HG03432 (cell line): ENCODE measurements at regions not wholly inside any gene's neighbourhood (a gene's known extent, or its start where the extent isn't known, plus 50 kb on each side); places are given as distances from the start of the nearest gene placed in this dataset.

Source experiments
- ATAC-seq: cut with Tn5 transposase; IDR thresholded peaks from one replicate; pipeline ENCODE4 v1.9.1; 2021; ENCODE audit warnings: mild to moderate bottlenecking, moderate library complexity; ENCODE audit not compliant: unreplicated experiment

DNA sequence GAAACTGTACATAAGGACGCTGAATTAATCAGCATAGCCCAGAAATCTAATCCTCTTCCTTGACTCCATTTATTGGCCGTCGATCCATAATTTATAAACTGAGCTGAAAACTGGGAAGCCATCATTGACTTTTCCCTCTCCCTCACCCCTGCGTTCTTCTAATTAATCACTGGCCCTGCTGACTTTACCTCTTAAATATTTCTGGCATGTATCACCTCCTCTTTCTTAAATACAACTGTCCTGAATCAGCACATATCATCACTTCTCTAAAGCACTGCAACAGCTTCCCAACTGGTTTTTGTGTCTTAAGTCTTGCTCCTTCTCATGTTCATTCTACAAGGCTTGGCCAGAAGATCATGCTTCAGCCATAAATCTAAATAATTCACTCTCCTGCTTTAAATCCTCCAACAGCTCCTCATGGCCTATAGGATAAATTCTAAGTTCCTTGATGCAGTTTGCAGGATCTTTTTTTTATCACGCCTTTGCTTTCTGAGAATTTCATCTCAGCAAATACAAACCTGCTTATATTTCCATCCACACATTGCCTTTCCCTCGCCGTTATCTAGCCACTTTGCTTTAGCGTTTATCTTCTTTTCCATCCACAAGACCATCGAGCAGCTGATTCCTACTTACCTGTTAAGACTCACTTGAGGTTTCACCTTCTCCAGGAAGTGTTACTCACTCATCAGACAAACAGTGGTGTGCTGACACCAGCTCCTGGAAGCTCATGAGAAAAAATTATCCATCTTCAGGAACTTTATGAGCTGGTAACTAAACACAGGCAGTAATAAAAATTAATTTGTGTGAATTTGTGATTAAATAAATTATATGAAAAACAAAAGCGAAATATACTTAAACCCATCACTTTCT lies 295.6 kb upstream of the FLRT2 start:
- ATAC-seq: no peak

DNA sequence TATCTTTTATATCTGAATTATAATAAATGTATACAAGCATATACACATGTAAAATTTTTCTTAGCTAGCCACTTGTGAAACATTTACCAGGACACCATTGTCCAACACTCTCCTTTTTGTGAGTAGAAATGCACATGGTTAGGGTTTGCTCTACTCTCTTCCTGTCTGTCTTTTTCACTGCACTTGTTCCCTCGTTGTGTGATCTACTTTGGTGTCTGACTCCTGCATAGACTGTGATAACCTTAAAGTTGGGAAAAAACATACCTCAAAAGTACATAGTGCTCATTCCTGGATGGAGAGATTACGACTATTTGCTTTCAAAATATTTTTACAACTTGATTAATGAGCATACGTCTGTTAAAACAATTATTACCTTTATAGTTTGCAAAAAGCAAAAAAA lies 294.1 kb upstream of the FLRT2 start:
- ATAC-seq: no peak

DNA sequence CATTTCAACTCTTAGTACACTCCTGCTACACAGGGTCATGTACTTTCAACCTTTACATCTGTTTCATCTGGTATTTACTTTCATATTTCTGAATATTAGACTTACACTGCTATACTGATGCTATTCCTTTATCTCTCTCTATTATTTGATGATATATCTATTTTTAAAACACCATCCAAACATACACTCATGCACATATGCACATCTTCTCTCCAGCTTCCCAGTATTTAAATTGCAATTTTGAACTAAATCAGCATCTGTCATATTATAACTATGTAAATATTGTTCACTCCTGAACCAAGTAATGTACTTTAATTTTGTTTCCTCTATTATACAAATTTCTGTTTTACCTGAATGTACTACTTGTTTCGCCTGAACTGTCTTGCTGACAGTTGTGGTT lies 293.6 kb upstream of the FLRT2 start:
- no peak for ATAC-seq

DNA sequence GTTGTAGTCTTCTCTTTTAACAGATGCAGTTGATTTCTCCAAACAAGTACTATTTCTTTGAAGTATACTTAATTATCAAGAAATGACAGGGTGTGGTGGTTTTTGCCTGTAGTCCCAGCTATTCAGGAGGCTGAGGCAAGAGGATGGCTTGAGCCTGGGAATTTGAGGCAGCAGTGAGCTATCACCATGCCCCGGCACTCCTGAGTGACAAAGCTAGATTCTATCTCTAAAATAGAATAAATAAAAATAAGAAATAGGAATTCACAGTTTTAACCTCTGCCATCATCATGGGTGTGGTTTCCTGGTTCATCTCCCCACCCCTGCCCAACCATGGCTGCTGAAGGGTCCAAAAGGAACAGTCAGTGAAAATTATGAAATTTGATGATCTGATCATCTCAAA lies 290.2 kb upstream of the FLRT2 start:
- no peak for ATAC-seq

DNA sequence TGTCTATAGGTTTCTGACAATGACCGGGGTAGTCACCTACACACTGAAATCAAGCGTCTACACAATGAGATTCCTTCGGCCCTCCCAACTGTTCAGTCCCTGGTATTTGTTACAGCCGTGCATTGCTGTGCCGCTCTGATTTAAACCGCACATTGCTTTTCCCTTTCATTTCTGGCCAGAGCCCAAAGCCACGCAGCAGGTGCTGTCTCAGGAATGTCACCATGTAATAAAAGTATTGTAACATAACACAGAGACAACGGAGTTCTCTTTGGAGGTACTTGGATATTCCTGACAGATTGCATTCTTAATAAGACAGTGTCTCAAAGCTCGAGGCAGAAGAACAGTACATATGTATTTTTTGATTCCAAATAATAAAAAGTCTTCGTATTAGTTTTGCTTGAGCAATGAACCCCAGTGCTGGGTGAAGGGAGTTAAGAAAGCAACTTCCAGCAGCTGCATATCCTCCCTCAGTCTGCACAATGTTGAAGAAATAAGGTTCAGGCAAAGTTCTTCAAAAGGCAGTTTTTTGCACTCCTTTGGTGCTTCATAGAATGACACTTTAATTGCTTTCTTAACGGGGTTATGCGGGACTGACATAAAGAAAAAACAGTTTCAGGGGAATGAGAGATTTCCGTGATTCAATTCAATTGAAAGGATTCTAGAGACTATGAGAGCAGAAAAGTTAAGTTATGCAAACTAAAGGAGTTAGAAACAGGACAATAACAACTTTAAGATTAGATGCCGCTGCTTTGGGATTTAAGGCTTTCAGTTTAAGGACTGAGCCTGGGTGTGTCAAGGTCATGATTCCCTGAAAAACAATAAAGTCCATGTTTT lies 288.7 kb upstream of the FLRT2 start:
- no peak for ATAC-seq

DNA sequence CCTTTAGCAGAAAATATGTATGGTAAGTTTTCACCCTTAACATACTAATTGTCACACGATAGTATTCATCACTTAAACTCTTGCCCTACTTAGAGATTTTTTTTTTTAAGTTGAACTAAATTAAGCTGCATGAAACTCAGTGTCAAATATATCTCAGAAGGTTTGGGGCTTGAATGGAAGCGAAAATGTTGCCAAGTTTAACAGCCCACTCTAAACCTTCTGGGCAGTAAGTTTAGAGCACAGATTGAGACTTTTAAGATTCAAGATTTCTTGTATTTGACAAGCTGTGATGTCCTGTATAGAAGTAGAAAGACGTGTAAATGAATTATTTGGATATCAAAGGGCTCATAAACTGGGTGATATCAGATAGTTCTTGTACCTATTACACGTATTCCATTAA lies 287.3 kb upstream of the FLRT2 start:
- no peak for ATAC-seq

DNA sequence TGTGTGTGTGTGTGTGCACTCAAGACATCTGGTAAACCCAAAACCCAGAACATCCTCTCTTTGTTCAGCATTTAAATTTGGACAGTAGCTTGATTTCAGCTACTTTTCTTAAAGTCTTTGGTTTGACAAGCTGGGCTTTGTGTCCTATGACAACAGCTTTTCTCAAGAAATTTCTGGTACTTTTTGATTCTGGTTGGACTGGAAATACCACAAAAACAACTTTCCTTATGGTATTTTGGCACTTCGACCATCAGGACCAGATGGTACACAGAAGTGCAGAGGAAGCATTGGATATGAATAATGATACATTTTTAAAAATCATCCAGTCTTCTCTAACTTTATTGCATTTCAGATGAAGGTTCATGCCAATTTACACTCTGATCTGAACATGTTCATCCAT lies 286.6 kb upstream of the FLRT2 start:
- ATAC-seq: no peak

DNA sequence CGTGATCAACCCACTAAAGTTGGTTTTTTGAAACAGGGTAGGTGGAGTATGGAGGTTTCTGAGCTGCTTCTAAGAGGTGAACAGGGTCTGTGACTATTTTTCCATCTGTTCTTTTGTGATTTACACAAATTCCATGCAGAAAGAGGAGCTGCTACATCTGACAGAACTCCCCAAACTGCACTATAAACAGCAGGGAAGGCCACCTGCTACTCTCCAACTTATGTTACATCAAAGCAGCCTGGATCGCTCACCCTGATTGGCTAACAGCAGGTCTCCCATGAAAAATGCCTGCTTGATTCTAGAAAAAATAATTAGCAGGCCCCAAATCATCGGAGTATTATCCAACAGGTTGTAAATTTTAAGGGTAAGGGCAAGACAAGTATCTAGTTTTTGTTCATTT lies 282.9 kb upstream of the FLRT2 start:
- no peak for ATAC-seq

DNA sequence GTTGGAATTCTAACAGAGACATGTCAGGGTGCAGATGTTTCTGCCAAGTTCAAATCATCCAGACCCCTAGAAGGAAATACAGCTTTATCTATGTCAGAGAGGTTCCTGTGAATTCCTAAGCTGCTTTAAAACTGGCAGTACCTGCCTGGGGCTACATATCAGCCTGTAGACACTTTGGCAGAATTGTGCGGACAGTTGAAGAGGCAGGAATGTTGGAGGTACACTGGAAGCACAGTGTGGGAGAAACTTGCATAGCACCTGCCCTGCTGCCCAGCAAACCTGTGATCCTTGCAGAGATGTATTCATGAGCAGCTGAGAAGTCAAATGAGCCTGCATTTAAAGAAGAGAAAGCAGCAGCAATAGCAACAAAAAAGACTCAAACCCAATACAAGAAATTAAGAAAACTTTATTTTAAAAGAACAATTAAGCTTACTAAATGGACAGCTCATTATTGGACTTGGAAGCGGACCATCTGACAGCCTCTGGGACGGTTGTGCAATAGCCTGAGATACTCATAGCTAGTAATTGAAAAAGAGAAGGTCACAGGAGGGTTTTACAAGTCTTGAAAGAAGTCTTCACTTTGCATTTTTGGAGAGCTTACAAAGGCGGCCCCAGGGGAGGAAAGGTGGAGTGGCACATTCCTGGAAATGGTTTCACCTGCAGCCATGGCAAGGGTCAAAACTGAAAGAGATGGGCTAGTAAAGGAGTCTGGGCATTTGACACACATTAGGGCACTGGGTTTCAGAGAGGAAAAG lies 280.9 kb upstream of the FLRT2 start:
- ATAC-seq: no peak

DNA sequence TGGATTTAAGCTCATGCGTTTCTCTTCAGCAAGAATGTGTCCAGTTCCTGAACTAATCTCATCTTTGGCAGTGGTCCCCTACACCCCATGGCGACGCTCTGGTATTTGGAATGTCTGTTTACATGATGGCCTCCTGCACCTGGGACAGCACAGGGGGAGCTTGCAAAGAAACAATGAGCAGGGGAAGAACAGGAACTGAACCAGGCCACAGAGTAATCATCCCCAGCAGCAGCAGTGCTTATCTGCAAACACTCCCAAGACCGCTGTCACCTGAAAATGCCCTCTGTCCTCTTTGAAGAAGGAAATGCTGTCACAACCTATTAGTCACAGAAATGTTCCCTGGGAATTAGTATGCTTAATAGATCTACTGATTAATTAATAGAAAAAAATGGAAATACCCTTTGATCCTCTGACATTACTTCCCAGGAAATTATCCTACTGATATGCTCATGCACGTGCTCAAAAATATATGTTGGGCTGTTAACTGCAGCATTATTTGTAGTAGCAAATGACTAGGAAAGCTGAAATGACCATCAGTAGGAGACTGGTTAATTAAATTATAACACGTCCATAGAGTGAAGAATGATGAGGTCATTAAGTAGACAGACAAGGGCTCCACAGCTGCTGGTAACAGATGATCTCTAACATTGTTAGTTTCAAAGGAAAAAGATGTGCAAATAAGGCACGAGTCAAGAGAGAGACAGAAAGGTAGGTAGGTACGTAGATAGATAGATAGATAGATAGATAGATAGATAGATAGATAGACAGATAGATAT lies 279.3 kb upstream of the FLRT2 start:
- ATAC-seq: no peak

DNA sequence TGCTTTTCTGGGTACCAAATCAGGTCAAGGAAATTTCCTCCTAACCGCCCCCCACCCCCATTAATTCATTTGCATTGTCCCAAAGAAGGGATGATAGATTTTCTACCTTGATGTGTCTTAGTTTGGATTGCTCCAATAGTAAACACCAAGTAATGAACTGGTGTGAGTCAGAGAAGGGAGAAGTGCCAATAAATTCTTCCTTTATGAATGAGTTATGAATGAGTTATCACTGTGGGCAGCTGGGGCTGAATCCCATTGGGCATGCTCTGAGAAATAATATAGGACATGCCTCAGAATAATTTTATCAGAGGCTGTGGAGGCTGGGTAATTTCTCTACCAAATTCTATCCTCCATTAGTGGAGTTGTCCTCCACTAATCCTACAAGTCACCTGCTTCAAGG lies 277.9 kb upstream of the FLRT2 start:
- no peak for ATAC-seq

DNA sequence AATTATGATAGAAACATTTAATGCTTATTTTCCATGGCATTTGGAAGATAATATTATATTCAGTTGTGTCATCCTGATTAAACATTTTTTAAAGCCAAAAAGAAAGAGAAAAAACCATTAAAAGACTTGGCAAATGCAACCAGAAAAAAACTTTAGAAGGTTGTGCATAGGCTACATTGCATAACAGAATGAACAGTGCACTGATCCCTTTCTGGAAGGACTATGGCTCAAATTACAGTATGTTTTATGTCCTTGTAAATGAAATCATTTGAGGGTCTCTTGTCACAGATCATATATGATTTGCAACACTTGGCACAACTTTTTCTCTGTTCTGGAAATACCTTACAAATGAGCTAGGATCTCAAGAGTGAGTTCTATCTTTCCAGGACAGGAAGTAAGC lies 275.2 kb upstream of the FLRT2 start:
- no peak for ATAC-seq

DNA sequence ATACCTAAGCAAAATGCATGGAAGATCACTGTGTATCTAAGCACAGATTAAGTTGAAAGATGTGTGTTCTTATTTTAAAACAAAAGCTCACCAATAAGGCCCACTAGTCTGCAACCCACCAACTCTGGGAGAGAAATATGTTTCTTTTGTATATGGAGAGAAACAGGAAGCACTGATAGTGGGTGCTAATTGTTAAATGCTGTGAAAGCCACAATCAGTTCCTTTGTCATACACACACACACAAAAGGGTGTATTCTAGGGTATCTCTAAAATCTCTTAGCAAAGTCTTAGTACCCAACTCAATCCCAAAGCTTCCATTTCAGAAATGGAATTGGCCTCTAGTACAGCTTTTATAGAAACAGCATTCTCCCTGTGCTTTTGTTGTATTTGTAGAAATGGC lies 272.7 kb upstream of the FLRT2 start:
- ATAC-seq: no peak

DNA sequence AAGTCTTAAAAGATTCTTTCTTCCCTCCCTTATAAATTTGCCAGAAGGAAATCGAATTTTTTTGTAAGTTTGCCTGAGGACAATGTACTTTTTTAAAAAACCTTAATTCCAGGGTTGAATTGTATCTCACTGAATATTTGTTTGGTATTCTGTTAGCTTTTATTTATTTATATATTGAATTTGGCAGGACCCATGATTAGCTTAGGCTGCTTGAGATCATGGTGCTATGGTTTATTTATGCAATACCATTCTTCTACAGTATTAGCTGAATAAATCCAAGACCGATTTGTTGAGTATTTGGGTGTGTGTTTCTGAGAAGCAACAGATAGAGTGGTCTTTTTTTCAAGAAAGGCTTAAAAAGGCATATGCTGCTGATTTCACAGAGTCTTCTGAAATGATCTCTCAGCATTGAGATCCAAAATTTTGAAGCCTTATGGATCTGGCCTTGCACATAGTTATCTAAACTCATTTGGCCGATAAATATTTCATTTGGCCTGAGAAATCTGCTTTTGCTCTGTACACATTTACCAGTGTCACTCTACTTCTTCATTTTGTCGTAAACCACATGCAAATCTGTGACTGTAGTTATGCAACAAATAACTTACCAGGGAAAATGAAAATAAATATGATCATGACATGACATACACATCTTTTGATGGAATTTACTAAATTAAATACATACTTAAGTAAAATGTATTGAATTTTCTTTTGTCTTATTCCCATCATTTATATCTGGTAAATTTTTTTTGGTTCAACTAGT lies 265.8 kb upstream of the FLRT2 start:
- no peak for ATAC-seq

DNA sequence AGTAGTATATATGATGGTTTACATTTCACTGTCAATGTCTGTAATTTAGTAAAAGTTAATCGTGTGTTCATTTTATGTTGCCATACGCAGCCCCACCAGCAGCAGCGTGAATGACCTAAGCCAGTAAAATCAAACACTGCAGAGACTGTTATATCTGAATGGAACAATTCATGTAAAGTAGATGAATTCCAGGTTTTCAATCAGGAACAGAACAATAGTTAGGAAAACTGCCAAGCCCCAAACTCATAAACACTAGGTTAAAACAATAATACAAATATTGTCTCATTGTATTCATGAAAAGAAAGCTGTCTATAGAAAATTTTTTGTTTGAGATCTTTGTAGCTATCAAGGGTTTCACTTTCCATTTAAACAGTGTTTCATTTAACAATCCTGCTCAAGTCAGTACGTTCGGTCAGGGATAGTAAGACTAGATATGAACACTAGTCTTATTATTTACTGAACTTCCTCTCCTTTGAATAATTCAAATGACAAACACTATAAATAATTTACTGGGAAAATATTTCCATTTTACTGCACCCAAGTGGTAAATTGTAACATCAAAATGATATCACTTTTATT lies 256.8 kb upstream of the FLRT2 start:
- ATAC-seq: no peak

DNA sequence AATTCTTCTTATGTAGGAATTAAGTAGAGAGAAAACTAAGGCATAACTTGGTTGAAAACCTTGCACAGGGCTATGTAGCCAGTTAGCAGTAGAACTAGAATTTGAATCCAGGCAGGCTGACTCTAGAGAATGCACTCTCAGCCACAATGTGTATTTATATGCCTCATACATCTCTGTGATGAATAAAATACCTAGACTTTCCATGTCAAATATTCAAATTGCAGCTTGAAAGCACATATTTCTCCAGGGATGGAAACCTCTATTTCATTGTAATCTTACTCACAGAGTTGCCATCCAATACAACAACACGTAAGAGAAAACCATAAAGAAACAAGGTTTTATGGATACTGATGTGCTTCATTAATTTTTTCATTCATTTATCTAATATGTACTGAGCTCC lies 256.0 kb upstream of the FLRT2 start:
- no peak for ATAC-seq

DNA sequence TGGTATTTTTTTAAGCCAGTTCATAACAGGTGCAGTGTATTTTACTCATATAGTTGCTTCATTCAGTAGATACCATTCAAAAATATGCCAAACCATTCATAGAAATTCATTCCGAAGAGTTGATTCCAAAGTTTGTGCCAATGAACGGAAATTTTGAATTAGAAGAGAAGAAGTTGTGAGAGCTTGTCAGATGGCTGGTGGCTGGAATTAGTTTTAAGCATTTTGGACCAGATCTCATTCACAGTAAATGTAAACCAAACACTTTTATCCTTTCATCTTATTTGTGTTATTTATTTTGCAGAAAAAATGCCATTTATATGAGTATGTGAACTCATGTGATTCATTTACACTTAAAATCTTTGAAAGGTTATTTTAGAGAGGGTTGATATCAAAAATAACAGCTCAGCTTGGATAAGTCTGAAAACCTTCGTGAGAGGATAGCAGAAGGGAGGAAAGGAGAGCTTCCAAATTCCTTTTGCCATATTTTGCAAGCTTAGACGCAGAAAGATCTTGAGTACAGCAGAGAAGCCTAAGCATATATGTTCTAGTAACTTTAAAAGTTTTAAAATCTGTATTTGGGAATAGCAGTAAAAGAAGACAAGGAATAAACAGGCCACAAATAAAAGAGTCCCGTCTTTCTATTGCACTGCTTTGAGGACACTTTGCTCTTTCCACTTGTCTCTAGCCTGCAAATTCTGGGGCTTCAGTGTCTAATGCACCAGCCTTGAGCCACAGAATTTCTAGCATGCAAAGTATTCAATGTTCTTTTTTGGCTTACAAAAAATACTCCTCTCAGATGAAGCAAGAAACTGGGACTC lies 253.6 kb upstream of the FLRT2 start:
- no peak for ATAC-seq

DNA sequence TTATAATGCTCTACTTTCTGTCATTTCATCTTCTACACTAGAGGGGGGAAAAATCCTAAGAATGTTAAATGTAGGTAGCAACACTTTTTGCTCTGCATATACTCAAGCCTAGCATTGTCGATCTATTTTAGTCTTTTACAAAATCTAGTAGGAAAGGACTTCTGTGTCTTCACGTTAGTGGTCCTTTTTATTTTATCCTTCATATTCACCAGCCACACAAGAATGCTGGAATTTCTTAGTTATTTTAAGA lies 253.0 kb upstream of the FLRT2 start:
- no peak for ATAC-seq

DNA sequence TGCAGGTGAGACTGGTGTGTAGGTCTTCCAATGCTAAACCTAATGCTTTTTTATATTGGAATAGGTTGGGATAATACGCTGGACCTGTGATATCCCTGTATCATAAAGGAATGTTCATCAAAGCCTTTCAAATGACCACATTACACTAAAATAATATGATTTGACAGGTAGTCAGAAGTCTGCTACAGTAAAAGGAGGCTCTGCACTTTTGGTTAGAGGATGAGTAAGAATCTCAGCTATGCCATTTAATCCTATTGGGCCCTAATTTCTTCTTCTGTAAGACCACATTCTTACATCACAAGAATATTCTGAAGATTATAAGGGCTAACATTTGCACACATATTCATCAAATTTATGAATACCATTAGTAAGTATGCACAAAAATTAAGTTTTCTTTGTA lies 250.5 kb upstream of the FLRT2 start:
- no peak for ATAC-seq
